Activated T-cell treated with anti-CD3 and anti-CD28 coated beads for 24 hours (primary cell): ENCODE measurements at regions not wholly inside any gene's neighbourhood (a gene's known extent, or its start where the extent isn't known, plus 50 kb on each side); places are given as distances from the start of the nearest gene placed in this dataset.

Experiments used
- DNase-seq: peaks from one replicate; pipeline ENCODE4 v3.0.0-alpha.2; 2020; ENCODE audit warnings: low read depth

GRCh38 chr15:31456354-31457060, 129.9 kb downstream of the KLF13 start:
- DNase-seq, result no peak

- no peak for DNase-seq
These were observed 130.5 kb downstream of the KLF13 start for GRCh38 chr15:31457161-31457560.

- DNase-seq, result no peak
These were observed 131.2 kb downstream of the KLF13 start for GRCh38 chr15:31457631-31458526.

GRCh38 chr15:31458596-31459399, 132.2 kb downstream of the KLF13 start:
- peak; percentile 59 for DNase-seq

GRCh38 chr15:31459400-31459748, 132.7 kb downstream of the KLF13 start:
- DNase-seq, result no peak

GRCh38 chr15:31461375-31461774, 134.7 kb downstream of the KLF13 start:
- no peak for DNase-seq

- DNase-seq, result no peak
These were observed 135.4 kb downstream of the KLF13 start for GRCh38 chr15:31461911-31462480.

GRCh38 chr15:31463521-31464102, 137.0 kb downstream of the KLF13 start:
- no peak for DNase-seq

- DNase-seq, result no peak
These were observed 137.8 kb downstream of the KLF13 start for GRCh38 chr15:31464216-31465082.

- no peak for DNase-seq
These were observed 138.7 kb downstream of the KLF13 start for GRCh38 chr15:31465083-31465955.

GRCh38 chr15:31467361-31467760, 140.7 kb downstream of the KLF13 start:
- DNase-seq, result no peak

- no peak for DNase-seq
These were observed 142.5 kb downstream of the KLF13 start for GRCh38 chr15:31468911-31469785.

GRCh38 chr15:31469786-31470525, 143.3 kb downstream of the KLF13 start:
- no peak for DNase-seq

- no peak for DNase-seq
These were observed 144.1 kb downstream of the KLF13 start for GRCh38 chr15:31470756-31471155.

GRCh38 chr15:31471731-31472430, 145.2 kb downstream of the KLF13 start:
- no peak for DNase-seq

- peak; percentile 35 for DNase-seq
These were observed 146.2 kb downstream of the KLF13 start for GRCh38 chr15:31472636-31473384.
